ENCODE measurements at regions not wholly inside any gene's neighbourhood (a gene's known extent, or its start where the extent isn't known, plus 50 kb on each side); places are given as distances from the start of the nearest gene placed in this dataset.

DNA sequence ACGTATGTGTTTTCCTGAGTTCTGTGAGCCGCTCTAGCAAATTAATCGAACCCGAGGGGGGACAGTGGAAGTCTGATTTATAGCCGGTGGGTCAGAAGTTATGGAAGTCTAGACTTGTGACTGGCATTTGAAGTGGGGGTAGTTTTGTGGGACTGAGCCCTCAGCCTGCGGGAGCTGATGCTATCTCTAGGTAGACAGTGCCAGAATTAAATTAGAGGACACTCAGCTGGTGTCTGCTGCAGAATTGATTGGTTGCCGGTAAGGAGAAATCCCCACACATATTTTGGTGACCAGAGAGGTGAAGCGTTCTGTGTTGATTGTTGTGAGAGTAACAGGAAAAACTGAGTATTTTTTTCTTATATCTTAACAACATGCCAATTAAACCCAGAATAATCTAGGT, 143.8 kb upstream of the ADCY1 start:
- TF ChIP-seq, protein P1, sequence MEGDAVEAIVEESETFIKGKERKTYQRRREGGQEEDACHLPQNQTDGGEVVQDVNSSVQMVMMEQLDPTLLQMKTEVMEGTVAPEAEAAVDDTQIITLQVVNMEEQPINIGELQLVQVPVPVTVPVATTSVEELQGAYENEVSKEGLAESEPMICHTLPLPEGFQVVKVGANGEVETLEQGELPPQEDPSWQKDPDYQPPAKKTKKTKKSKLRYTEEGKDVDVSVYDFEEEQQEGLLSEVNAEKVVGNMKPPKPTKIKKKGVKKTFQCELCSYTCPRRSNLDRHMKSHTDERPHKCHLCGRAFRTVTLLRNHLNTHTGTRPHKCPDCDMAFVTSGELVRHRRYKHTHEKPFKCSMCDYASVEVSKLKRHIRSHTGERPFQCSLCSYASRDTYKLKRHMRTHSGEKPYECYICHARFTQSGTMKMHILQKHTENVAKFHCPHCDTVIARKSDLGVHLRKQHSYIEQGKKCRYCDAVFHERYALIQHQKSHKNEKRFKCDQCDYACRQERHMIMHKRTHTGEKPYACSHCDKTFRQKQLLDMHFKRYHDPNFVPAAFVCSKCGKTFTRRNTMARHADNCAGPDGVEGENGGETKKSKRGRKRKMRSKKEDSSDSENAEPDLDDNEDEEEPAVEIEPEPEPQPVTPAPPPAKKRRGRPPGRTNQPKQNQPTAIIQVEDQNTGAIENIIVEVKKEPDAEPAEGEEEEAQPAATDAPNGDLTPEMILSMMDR (IDR thresholded peaks at IDR 0.05): no peak
- TF ChIP-seq EZH2 (IDR thresholded peaks at IDR 0.05) (no peak), EZH2phosphoT487 (IDR thresholded peaks at IDR 0.05) (no peak)

Measured in neural progenitor cell (in vitro differentiated cells).